Progenitor cell of endocrine pancreas (in vitro differentiated cells): ENCODE measurements at regions not wholly inside any gene's neighbourhood (a gene's known extent, or its start where the extent isn't known, plus 50 kb on each side); places are given as distances from the start of the nearest gene placed in this dataset.

ENCODE experiments used
- DNase-seq: peaks from one replicate; pipeline ENCODE4 v3.0.0; 2021; ENCODE audit warnings: low spot score; ENCODE audit not compliant: unreplicated experiment
- H3K27ac Mint-ChIP-seq: 2 replicates; pipeline ENCODE4 v1.8.0; 2021; ENCODE audit warnings: mild to moderate bottlenecking, moderate library complexity, mixed read lengths
- H3K27me3 Mint-ChIP-seq: 2 replicates; pipeline ENCODE4 v1.8.0; 2021; ENCODE audit warnings: mixed read lengths
- H3K36me3 Mint-ChIP-seq: 2 replicates; pipeline ENCODE4 v1.8.0; 2022; ENCODE audit warnings: mixed read lengths; ENCODE audit not compliant: insufficient read depth
- H3K4me1 Mint-ChIP-seq: 2 replicates; pipeline ENCODE4 v1.8.0; 2021; ENCODE audit warnings: low read depth, mixed read lengths
- H3K4me3 Mint-ChIP-seq: 2 replicates; pipeline ENCODE4 v1.8.0; 2021; ENCODE audit warnings: low read depth, mild to moderate bottlenecking, moderate library complexity, mixed read lengths
- H3K9me3 Mint-ChIP-seq: 2 replicates; pipeline ENCODE4 v1.8.0; 2021; ENCODE audit warnings: low read depth, mixed read lengths
- TF ChIP-seq, protein P1 (sequence below): fragments of 200-600 bp; sonication (generic); IDR thresholded peaks from one replicate; pipeline ENCODE4 v1.5.0; 2021; ENCODE audit warnings: antibody characterized with exemption, mild to moderate bottlenecking; ENCODE audit not compliant: unreplicated experiment

DNA sequence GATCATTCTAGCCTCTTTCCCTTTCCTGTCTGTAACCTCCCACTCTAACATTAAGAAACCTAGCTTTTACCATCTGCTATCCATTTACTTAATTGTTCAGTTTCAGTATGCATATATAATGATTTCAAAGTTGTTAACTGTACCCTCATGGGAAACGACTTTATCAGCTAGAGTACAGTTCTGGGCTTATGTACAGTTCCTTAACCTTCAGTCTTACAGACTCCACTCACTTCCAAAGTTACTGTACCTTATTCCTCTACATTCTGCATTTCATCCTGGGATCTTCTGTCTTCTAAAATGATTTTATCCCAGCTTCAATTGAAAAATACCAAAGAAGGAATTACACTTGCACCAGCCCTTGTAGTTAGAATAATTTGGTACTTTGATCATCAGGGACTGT is 108.7 kb upstream of the KCNE2 start:
- H3K9me3 Mint-ChIP-seq = peaks cover 40% of the 10 kb centered on the region
- H3K4me3 Mint-ChIP-seq = no peak overlapping the region
- TF ChIP-seq, protein P1, sequence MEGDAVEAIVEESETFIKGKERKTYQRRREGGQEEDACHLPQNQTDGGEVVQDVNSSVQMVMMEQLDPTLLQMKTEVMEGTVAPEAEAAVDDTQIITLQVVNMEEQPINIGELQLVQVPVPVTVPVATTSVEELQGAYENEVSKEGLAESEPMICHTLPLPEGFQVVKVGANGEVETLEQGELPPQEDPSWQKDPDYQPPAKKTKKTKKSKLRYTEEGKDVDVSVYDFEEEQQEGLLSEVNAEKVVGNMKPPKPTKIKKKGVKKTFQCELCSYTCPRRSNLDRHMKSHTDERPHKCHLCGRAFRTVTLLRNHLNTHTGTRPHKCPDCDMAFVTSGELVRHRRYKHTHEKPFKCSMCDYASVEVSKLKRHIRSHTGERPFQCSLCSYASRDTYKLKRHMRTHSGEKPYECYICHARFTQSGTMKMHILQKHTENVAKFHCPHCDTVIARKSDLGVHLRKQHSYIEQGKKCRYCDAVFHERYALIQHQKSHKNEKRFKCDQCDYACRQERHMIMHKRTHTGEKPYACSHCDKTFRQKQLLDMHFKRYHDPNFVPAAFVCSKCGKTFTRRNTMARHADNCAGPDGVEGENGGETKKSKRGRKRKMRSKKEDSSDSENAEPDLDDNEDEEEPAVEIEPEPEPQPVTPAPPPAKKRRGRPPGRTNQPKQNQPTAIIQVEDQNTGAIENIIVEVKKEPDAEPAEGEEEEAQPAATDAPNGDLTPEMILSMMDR = no peak
- no peak for DNase-seq
- no peak overlapping the region for H3K27ac Mint-ChIP-seq
- no peaks in the 10 kb centered on the region for H3K4me1 Mint-ChIP-seq
- H3K36me3 Mint-ChIP-seq = peaks cover 2% of the 10 kb centered on the region
- no peaks in the 10 kb centered on the region for H3K27me3 Mint-ChIP-seq

DNA sequence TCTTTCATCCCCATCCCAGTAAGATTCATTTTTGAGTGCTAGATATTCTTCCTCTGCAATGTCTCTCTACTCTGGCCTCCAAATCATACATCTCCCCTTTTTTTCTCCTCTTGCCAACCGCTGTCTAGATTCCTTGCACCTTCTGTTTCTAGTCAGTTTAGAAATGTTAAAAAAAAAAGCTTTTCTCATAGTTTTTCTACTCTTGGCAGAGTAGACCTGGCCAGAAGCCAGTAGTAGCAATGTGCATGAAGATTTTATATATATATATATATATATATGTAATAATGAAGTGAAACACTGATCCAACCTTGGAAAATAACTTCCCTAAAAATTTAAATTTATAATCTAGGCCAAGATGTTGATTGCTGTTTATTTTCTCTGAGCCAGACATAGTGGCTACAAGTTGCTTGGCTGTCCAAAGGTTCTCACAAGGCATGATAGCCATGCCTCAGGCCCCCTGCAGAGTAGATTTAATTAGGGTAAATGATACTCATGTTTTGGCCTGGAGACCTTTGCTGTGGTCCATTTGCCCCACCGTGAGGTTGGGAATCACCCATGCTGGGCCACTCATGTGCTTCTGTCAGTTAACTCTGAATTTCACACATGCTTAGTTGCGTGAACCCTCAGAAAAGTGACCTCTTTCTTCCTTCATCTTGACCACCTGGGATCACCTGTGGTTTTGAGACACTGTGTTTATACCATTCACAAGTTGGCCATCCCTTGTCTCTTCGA is 103.4 kb upstream of the KCNE2 start:
- H3K4me1 Mint-ChIP-seq = no peaks in the 10 kb centered on the region
- H3K27me3 Mint-ChIP-seq = no peaks in the 10 kb centered on the region
- no peak overlapping the region for H3K27ac Mint-ChIP-seq
- TF ChIP-seq, protein P1 = no peak
- no peak for DNase-seq
- H3K9me3 Mint-ChIP-seq = peaks cover 11% of the 10 kb centered on the region
- H3K36me3 Mint-ChIP-seq = peaks cover 9% of the 10 kb centered on the region
- H3K4me3 Mint-ChIP-seq = no peak overlapping the region

DNA sequence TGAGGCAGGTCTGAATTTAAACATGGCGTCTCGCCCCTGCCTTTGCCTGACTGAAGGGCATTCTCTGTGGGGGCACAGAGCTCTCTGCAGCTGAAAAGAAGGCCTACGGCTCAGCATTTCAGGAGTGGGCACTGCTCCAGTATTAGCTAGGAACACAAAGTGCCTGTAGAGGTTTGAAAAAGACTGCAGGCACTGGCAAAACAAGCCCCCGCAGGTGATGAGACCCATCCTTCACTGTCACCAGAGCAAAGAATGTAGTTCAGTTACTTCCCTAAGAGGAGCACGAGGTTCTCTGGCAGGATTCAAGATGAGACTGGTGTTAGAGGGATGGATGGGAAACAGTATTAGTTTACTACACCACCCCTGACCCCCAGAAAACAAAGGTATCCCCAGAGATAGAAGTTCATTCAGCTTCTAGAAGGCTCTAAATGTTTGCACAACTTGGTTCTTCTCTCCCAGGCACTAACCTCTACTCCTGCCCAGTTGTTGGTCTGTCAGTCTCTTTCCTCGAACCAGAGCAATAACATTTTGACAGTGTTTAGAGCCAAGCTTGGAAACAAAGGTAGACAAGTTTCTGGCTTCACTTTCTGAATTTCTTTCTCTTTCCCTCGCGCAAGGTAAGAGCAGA is 101.9 kb upstream of the KCNE2 start:
- Mint-ChIP-seq H3K9me3 (peaks cover 9% of the 10 kb centered on the region), H3K36me3 (peaks cover 9% of the 10 kb centered on the region), H3K4me3 (no peak overlapping the region), H3K4me1 (no peaks in the 10 kb centered on the region), H3K27me3 (no peaks in the 10 kb centered on the region), H3K27ac (no peak overlapping the region)
- DNase-seq = no peak
- TF ChIP-seq, protein P1 = no peak

DNA sequence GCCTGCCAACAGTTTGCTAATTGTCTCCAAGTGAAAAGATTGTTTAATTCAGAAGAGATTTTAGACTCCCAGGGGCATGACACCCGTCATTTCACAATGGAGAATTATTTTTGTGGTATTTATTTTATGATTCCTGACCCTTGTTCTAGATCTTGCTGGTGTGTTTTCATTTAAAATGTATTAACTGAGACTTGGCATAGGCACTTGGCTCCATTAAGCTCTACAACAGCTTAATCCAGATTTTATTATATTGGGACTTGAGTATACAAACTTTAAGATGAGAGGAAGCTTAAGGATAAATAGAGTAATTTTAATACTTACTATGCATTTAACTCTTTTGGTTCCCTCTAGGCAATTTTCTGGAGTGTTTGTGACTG is 101.3 kb upstream of the KCNE2 start:
- Mint-ChIP-seq H3K27me3 (no peaks in the 10 kb centered on the region), H3K4me3 (no peak overlapping the region), H3K27ac (no peak overlapping the region), H3K36me3 (peaks cover 9% of the 10 kb centered on the region), H3K9me3 (peaks cover 9% of the 10 kb centered on the region), H3K4me1 (no peaks in the 10 kb centered on the region)
- no peak for DNase-seq
- TF ChIP-seq, protein P1 = no peak

DNA sequence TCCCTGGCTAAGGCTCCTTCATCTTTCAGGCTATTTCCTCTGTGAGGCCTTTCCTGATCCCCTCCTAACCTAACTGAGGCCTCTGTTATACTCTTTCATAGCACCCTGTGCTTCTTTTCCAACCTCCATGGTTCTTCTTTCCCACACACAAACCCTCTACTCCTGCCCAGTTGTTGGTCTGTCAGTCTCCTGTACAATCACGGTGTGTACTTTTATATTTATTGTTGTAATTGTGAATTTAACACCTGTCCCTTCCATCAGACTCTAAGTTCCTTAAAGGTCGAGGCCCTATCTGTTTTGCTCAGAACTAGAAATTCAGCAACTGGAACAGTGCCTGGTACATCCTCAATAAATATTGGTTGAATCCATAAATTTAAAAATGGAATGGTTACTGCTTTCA is 100.2 kb upstream of the KCNE2 start:
- peaks cover 9% of the 10 kb centered on the region for H3K9me3 Mint-ChIP-seq

More for the DNA sequence above, 100.2 kb upstream of the KCNE2 start:
- Mint-ChIP-seq H3K36me3 (peaks cover 9% of the 10 kb centered on the region), H3K4me3 (no peak overlapping the region), H3K27me3 (no peaks in the 10 kb centered on the region), H3K27ac (no peak overlapping the region), H3K4me1 (no peaks in the 10 kb centered on the region)
- no peak for DNase-seq
- TF ChIP-seq, protein P1 = no peak
